SK-N-SH (cell line): ENCODE measurements at regions not wholly inside any gene's neighbourhood (a gene's known extent, or its start where the extent isn't known, plus 50 kb on each side); places are given as distances from the start of the nearest gene placed in this dataset.

Experiments used
- CTCF ChIA-PET: fragments of 300-600, 350-600 bp; formaldehyde crosslinking; extraction: SDS; loops from one replicate; lab custom pipeline; 2021; lab: Yijun Ruan, JAX
- POLR2A ChIA-PET: fragments of 350-600 bp; sonication (Branson Sonifier 250); formaldehyde crosslinking; extraction: SDS; loops from one replicate; lab custom pipeline; 2020; ENCODE audit warnings: antibody characterized with exemption, inconsistent platforms; lab: Yijun Ruan, JAX
- DNase-seq: peaks from one replicate; pipeline ENCODE4 v3.0.0; 2012
- H2AFZ ChIP-seq: fragments of 200-600 bp; sonication (generic); 2 replicates; pipeline ENCODE4 v1.8.1; 2016; ENCODE audit warnings: antibody characterized with exemption, mild to moderate bottlenecking, low read depth
- H3F3A ChIP-seq: fragments of 200-600 bp; sonication (generic); replicated peaks from 2 replicates; pipeline ENCODE3; 2016; ENCODE audit warnings: antibody characterized with exemption, mild to moderate bottlenecking; ENCODE audit not compliant: insufficient read depth
- H3K27ac ChIP-seq, 2 experiments: fragments of 200-500 bp in 1 of 2; fragments of 200-600 bp in 1 of 2; sonication (Bioruptor generic) in 1 of 2; sonication (generic), shearing (Covaris generic) in 1 of 2; 2 replicates each; pipeline versions ENCODE4 v1.5.1 to v1.6.1; 2014 to 2016; ENCODE audit warnings: low read depth in 2 of 2, inconsistent platforms in 1 of 2, low read length in 1 of 2, mild to moderate bottlenecking in 1 of 2, mixed read lengths in 1 of 2
- H3K27me3 ChIP-seq: fragments of 200-600 bp; sonication (generic), shearing (Covaris generic); 2 replicates; pipeline ENCODE4 v1.6.1; 2016; ENCODE audit warnings: mixed run types; ENCODE audit not compliant: insufficient read depth
- H3K36me3 ChIP-seq, 2 experiments: fragments of 200-500 bp in 1 of 2; fragments of 200-600 bp in 1 of 2; sonication (Bioruptor generic) in 1 of 2; sonication (generic) in 1 of 2; replicated peaks in 1 of 2; 2 replicates each; pipeline versions ENCODE3 to v1.5.1; 2014 to 2016; ENCODE audit warnings: low read length in 1 of 2, mild to moderate bottlenecking in 1 of 2; ENCODE audit not compliant: insufficient read depth in 2 of 2, control insufficient read depth in 1 of 2
- H3K4me1 ChIP-seq, 2 experiments: fragments of 200-500 bp in 1 of 2; fragments of 200-600 bp in 1 of 2; sonication (Bioruptor generic) in 1 of 2; sonication (generic), shearing (Covaris generic) in 1 of 2; 2 replicates each; pipeline versions ENCODE4 v1.5.1 to v1.6.1; 2014 to 2016; ENCODE audit warnings: low read depth in 1 of 2, low read length in 1 of 2, mixed run types in 1 of 2; ENCODE audit not compliant: insufficient read depth in 2 of 2, control insufficient read depth in 1 of 2
- H3K4me2 ChIP-seq: fragments of 200-600 bp; sonication (generic), shearing (Covaris generic); 2 replicates; pipeline ENCODE4 v1.6.1; 2017; ENCODE audit warnings: mixed run types
- H3K4me3 ChIP-seq, 2 experiments: fragments of 200-500 bp in 1 of 2; fragments of 200-600 bp in 1 of 2; sonication (Bioruptor generic) in 1 of 2; sonication (generic), shearing (Covaris generic) in 1 of 2; 2 replicates each; pipeline versions ENCODE4 v1.5.1 to v1.8.1; 2014 to 2016; ENCODE audit warnings: low read depth in 2 of 2, inconsistent platforms in 1 of 2, low read length in 1 of 2, mild to moderate bottlenecking in 1 of 2, mixed read lengths in 1 of 2, moderate library complexity in 1 of 2
- H3K79me2 ChIP-seq: fragments of 200-600 bp; sonication (generic); 2 replicates; pipeline ENCODE4 v1.8.1; 2017; ENCODE audit warnings: mild to moderate bottlenecking; ENCODE audit not compliant: insufficient read depth
- H3K9ac ChIP-seq: fragments of 200-600 bp; sonication (generic); 2 replicates; pipeline ENCODE4 v1.6.1; 2017; ENCODE audit warnings: mixed run types
- H3K9me2 ChIP-seq: fragments of 200-600 bp; sonication (generic); 2 replicates; pipeline ENCODE4 v1.6.1; 2017; ENCODE audit warnings: mixed run types
- H3K9me3 ChIP-seq: fragments of 200-600 bp; sonication (generic); 2 replicates; pipeline ENCODE4 v1.6.1; 2017; ENCODE audit warnings: mixed run types, mild to moderate bottlenecking, moderate library complexity
- H4K20me1 ChIP-seq: fragments of 200-600 bp; sonication (generic); 2 replicates; pipeline ENCODE4 v1.6.1; 2017; ENCODE audit warnings: mild to moderate bottlenecking, mixed run types; ENCODE audit not compliant: insufficient read depth
- FOSL2 ChIP-seq: IDR thresholded peaks from 2 replicates; pipeline ENCODE4 v1.4.0; 2012; ENCODE audit warnings: low read depth, mild to moderate bottlenecking, moderate library complexity, borderline replicate concordance
- JUND ChIP-seq: IDR thresholded peaks from 2 replicates; pipeline ENCODE4 v1.4.0; 2012
- MXI1 ChIP-seq: IDR thresholded peaks from 2 replicates; pipeline ENCODE4 v1.6.1; 2012; ENCODE audit warnings: mild to moderate bottlenecking, low read depth, low read length, improper control_type of control experiment
- NFIC ChIP-seq: IDR thresholded peaks from 2 replicates; pipeline ENCODE4 v1.4.0; 2012; ENCODE audit warnings: borderline replicate concordance
- POLR2AphosphoS5 ChIP-seq: IDR thresholded peaks from 2 replicates; pipeline ENCODE4 v1.6.1; 2012; ENCODE audit warnings: low read depth, low read length
- RAD21 ChIP-seq: IDR thresholded peaks from 2 replicates; pipeline ENCODE4 v1.6.1; 2012; ENCODE audit warnings: mild to moderate bottlenecking, low read length
- RFX5 ChIP-seq: IDR thresholded peaks from 2 replicates; pipeline ENCODE4 v1.6.1; 2012; ENCODE audit warnings: mild to moderate bottlenecking, improper control_type of control experiment, low read length
- RXRA ChIP-seq: IDR thresholded peaks from 2 replicates; pipeline ENCODE4 v1.4.0; 2012; ENCODE audit warnings: low read depth, mild to moderate bottlenecking, borderline replicate concordance
- SMC3 ChIP-seq: IDR thresholded peaks from 2 replicates; pipeline ENCODE4 v1.6.1; 2012; ENCODE audit warnings: low read depth, low read length, improper control_type of control experiment
- WGBS: methylation state at CpG from one replicate; pipeline ENCODE4 v1.1.6; 2017; ENCODE audit warnings: low lambda C conversion rate; 5-methylcytosine and 5-hydroxymethylcytosine counted together
- TF ChIP-seq, protein P1 (sequence below): fragments of 200-600 bp; sonication (generic); IDR thresholded peaks from 2 replicates; pipeline ENCODE4 v1.6.1; 2017; ENCODE audit warnings: antibody characterized with exemption, mild to moderate bottlenecking, moderate library complexity
- TF ChIP-seq, protein P2 (sequence below): IDR thresholded peaks from 2 replicates; pipeline ENCODE4 v1.4.0; 2012; ENCODE audit warnings: low read depth, borderline replicate concordance
- TF ChIP-seq, protein P3 (sequence below): fragments of 150-350 bp; IDR thresholded peaks from 2 replicates; pipeline ENCODE4 v1.6.1; 2017; ENCODE audit warnings: antibody characterized with exemption, low read length, low read depth, borderline replicate concordance
- TF ChIP-seq, protein P4 (sequence below): IDR thresholded peaks from 2 replicates; pipeline ENCODE4; 2012
- TF ChIP-seq, protein P5 (sequence below): fragments of 150-350 bp; IDR thresholded peaks from 2 replicates; pipeline ENCODE4 v1.6.1; 2016; ENCODE audit warnings: mild to moderate bottlenecking, low read depth, low read length

DNA sequence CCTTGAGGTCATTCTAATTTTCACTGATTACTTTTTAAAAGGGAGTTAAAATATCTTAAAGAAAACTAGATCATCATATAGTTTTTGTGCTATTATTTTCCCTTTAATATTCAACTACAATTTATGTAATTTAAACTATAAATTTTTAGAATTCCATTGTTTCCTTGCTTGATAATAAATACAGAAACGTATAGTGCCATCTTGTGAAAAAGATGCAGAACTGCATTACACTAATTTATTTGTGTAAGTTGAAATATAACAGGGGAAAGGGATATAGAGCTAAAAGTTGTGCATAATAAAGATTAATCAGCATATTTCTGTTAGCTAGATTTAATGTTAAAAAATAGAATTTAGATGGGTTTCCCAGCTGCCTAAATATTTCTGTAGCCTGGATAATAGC, 61.5 kb upstream of the TDRD3 start:
- Histone ChIP-seq H3K4me2 (no peak overlapping the region), H3K27me3 (no peaks in the 10 kb centered on the region; the same call in 1 of the 2 replicates), H3K4me3 (no peak overlapping the region), H3K79me2 (no peaks in the 10 kb centered on the region), H4K20me1 (no peaks in the 10 kb centered on the region), H3K36me3 (no peaks in the 10 kb centered on the region), H2AFZ (no peak overlapping the region), H3K9ac (no peak overlapping the region), H3K9me2 (no peaks in the 10 kb centered on the region), H3K4me1 (peaks cover 0 to 4% of the 10 kb centered on the region in 2 experiments; a peak in 2 of 4 replicates), H3F3A (no peaks in the 10 kb centered on the region), H3K27ac (no peak overlapping the region), H3K9me3 (no peaks in the 10 kb centered on the region)
- TF ChIP-seq JUND (no peak), RAD21 (peak; percentile 70), NFIC (no peak), POLR2AphosphoS5 (no peak), RXRA (no peak), SMC3 (peak; percentile 26; the same call in 1 of the 2 replicates)
- TF ChIP-seq, protein P1, sequence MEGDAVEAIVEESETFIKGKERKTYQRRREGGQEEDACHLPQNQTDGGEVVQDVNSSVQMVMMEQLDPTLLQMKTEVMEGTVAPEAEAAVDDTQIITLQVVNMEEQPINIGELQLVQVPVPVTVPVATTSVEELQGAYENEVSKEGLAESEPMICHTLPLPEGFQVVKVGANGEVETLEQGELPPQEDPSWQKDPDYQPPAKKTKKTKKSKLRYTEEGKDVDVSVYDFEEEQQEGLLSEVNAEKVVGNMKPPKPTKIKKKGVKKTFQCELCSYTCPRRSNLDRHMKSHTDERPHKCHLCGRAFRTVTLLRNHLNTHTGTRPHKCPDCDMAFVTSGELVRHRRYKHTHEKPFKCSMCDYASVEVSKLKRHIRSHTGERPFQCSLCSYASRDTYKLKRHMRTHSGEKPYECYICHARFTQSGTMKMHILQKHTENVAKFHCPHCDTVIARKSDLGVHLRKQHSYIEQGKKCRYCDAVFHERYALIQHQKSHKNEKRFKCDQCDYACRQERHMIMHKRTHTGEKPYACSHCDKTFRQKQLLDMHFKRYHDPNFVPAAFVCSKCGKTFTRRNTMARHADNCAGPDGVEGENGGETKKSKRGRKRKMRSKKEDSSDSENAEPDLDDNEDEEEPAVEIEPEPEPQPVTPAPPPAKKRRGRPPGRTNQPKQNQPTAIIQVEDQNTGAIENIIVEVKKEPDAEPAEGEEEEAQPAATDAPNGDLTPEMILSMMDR = peak; percentile 80
- TF ChIP-seq, protein P2, sequence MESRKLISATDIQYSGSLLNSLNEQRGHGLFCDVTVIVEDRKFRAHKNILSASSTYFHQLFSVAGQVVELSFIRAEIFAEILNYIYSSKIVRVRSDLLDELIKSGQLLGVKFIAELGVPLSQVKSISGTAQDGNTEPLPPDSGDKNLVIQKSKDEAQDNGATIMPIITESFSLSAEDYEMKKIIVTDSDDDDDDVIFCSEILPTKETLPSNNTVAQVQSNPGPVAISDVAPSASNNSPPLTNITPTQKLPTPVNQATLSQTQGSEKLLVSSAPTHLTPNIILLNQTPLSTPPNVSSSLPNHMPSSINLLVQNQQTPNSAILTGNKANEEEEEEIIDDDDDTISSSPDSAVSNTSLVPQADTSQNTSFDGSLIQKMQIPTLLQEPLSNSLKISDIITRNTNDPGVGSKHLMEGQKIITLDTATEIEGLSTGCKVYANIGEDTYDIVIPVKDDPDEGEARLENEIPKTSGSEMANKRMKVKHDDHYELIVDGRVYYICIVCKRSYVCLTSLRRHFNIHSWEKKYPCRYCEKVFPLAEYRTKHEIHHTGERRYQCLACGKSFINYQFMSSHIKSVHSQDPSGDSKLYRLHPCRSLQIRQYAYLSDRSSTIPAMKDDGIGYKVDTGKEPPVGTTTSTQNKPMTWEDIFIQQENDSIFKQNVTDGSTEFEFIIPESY = no peak
- DNase-seq = no peak
- ChIA-PET POLR2A (no interaction called here), CTCF (interaction anchor here (0.6 to 1.2 kb wide), 9 partner anchors 8 to 564 kb away, joined by 3 to 8 read pairs (median 3); no protein-coding TSS in a partner anchor)
- 0% methylated on average over 1 of the region's 1 CpG for WGBS

DNA sequence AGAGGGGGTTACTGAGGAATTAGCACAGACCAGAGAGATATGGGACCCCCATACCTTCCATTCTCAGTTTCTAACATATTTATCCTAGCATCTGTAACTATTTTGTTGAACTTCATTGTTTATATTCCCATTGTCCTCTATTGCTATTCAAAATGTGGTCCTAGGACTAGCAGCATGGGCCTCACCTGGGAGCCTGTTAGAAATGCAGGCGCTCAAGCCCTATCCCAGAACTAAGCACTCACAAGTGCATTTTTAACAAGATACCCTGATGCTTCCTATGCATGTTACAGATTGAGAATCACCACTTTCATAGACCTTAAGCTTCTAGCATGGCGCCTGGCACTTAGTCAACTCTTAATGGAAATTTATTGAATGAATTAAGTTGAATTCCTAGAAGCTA, 58.3 kb upstream of the TDRD3 start:
- Histone ChIP-seq H3K4me2 (no peak overlapping the region), H3F3A (no peaks in the 10 kb centered on the region), H3K27me3 (no peaks in the 10 kb centered on the region; the same call in 1 of the 2 replicates), H3K9me2 (no peaks in the 10 kb centered on the region), H3K4me1 (peaks cover 0 to 4% of the 10 kb centered on the region in 2 experiments; a peak in 1 of 4 replicates), H2AFZ (no peak overlapping the region), H3K79me2 (no peaks in the 10 kb centered on the region), H4K20me1 (no peaks in the 10 kb centered on the region), H3K9ac (no peak overlapping the region), H3K36me3 (no peaks in the 10 kb centered on the region), H3K4me3 (no peak overlapping the region), H3K9me3 (no peaks in the 10 kb centered on the region), H3K27ac (no peak overlapping the region)
- DNase-seq = no peak
- WGBS = 75% methylated on average over 2 of the region's 2 CpGs
- ChIA-PET POLR2A (no interaction called here), CTCF (interaction anchor here (0.7 to 1.3 kb wide), 3 partner anchors 10 to 112 kb away, joined by 3 to 4 read pairs (median 3); no protein-coding TSS in a partner anchor)
- TF ChIP-seq, protein P2 = no peak
- TF ChIP-seq, protein P3, sequence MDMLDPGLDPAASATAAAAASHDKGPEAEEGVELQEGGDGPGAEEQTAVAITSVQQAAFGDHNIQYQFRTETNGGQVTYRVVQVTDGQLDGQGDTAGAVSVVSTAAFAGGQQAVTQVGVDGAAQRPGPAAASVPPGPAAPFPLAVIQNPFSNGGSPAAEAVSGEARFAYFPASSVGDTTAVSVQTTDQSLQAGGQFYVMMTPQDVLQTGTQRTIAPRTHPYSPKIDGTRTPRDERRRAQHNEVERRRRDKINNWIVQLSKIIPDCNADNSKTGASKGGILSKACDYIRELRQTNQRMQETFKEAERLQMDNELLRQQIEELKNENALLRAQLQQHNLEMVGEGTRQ = no peak
- no peak for TF ChIP-seq RXRA
- no peak for TF ChIP-seq RFX5
- TF ChIP-seq, protein P4, sequence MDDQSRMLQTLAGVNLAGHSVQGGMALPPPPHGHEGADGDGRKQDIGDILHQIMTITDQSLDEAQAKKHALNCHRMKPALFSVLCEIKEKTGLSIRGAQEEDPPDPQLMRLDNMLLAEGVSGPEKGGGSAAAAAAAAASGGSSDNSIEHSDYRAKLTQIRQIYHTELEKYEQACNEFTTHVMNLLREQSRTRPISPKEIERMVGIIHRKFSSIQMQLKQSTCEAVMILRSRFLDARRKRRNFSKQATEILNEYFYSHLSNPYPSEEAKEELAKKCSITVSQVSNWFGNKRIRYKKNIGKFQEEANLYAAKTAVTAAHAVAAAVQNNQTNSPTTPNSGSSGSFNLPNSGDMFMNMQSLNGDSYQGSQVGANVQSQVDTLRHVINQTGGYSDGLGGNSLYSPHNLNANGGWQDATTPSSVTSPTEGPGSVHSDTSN = no peak
- no peak for TF ChIP-seq JUND
- TF ChIP-seq, protein P5, sequence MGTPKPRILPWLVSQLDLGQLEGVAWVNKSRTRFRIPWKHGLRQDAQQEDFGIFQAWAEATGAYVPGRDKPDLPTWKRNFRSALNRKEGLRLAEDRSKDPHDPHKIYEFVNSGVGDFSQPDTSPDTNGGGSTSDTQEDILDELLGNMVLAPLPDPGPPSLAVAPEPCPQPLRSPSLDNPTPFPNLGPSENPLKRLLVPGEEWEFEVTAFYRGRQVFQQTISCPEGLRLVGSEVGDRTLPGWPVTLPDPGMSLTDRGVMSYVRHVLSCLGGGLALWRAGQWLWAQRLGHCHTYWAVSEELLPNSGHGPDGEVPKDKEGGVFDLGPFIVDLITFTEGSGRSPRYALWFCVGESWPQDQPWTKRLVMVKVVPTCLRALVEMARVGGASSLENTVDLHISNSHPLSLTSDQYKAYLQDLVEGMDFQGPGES = no peak
- TF ChIP-seq NFIC = no peak
- TF ChIP-seq FOSL2 = no peak
- TF ChIP-seq SMC3 = no peak
- TF ChIP-seq POLR2AphosphoS5 = no peak
- TF ChIP-seq, protein P1 = no peak
- no peak for TF ChIP-seq MXI1
